Fibroblast of lung (primary cell): ENCODE measurements at regions not wholly inside any gene's neighbourhood (a gene's known extent, or its start where the extent isn't known, plus 50 kb on each side); places are given as distances from the start of the nearest gene placed in this dataset.
A peak's percentile ranks its signal among the peaks of the same experiment; 100 is the strongest.

Experiments
- DNase-seq, 2 donors: peaks; one replicate each; pipeline versions ENCODE4 v3.0.0 to v3.0.0-alpha.2; 2010; ENCODE audit warnings: low read depth in 2 of 2
- H2AFZ ChIP-seq: 2 replicates; pipeline ENCODE4 v1.5.1; 2012; ENCODE audit warnings: low read length, control low read depth, inconsistent platforms
- H3K27ac ChIP-seq: 2 replicates; pipeline ENCODE4 v1.5.1; 2011; ENCODE audit warnings: low read length, control low read depth; ENCODE audit not compliant: insufficient read depth
- H3K27me3 ChIP-seq: 2 replicates; pipeline ENCODE4 v1.5.1; 2011; ENCODE audit warnings: mild to moderate bottlenecking, low read length; ENCODE audit not compliant: control insufficient read depth, insufficient read depth
- H3K36me3 ChIP-seq: 2 replicates; pipeline ENCODE4 v1.5.1; 2011; ENCODE audit warnings: low read length; ENCODE audit not compliant: control insufficient read depth, insufficient read depth
- H3K4me1 ChIP-seq: 2 replicates; pipeline ENCODE4 v1.5.1; 2011; ENCODE audit warnings: low read length; ENCODE audit not compliant: control insufficient read depth, insufficient read depth; ENCODE audit errors: extremely low read depth
- H3K4me2 ChIP-seq: 2 replicates; pipeline ENCODE4 v1.5.1; 2011; ENCODE audit warnings: low read length, control low read depth; ENCODE audit not compliant: insufficient read depth; ENCODE audit errors: extremely low read depth
- H3K4me3 ChIP-seq, 4 experiments: fragments of 200-600 bp in 1 of 4; sonication (generic) in 1 of 4; replicated peaks in 1 of 4; 2 replicates each; pipeline ENCODE4 v1.5.1; 2011 to 2016; ENCODE audit warnings: low read length in 4 of 4, low read depth in 3 of 4, mild to moderate bottlenecking in 3 of 4, control low read depth in 2 of 4, inconsistent platforms in 1 of 4, mixed read lengths in 1 of 4; ENCODE audit not compliant: insufficient read depth in 1 of 4; ENCODE audit errors: control extremely low read depth in 1 of 4
- H3K79me2 ChIP-seq: 2 replicates; pipeline ENCODE4 v1.5.1; 2012; ENCODE audit warnings: mild to moderate bottlenecking, low read length, inconsistent platforms; ENCODE audit not compliant: control insufficient read depth, insufficient read depth
- H3K9ac ChIP-seq: 2 replicates; pipeline ENCODE4 v1.5.1; 2011; ENCODE audit warnings: mild to moderate bottlenecking, low read length, control low read depth; ENCODE audit not compliant: insufficient read depth
- H3K9me3 ChIP-seq: 2 replicates; pipeline ENCODE4 v1.5.1; 2012; ENCODE audit warnings: low read depth, low read length; ENCODE audit not compliant: control insufficient read depth, insufficient read depth
- H4K20me1 ChIP-seq: 2 replicates; pipeline ENCODE4 v1.5.1; 2011; ENCODE audit warnings: low read length; ENCODE audit not compliant: control insufficient read depth, insufficient read depth; ENCODE audit errors: extremely low read depth
- CTCF ChIP-seq, 2 donors: IDR thresholded peaks in 1 of 2; conservative IDR thresholded peaks in 1 of 2; 1 replicate in 1 of 2; 2 replicates in 1 of 2; pipeline ENCODE4 v1.5.1; 2011 to 2012; ENCODE audit warnings: low read length in 2 of 2, control low read depth in 1 of 2, inconsistent platforms in 1 of 2, low read depth in 1 of 2, mild to moderate bottlenecking in 1 of 2
- EZH2 ChIP-seq: IDR thresholded peaks from 2 replicates; pipeline ENCODE4 v1.5.1; 2012; ENCODE audit warnings: low read length, control low read depth, mild to moderate bottlenecking; ENCODE audit errors: missing control alignments

GRCh38 chr6:74362391-74362790 lies 666.4 kb downstream of the CD109 start:
- Histone ChIP-seq H3K27me3 (no peaks in the 10 kb centered on the region), H3K4me3 (no peak overlapping the region), H3K9ac (no peak overlapping the region)

GRCh38 chr6:74357321-74357720 lies 661.3 kb downstream of the CD109 start:
- no peaks in the 10 kb centered on the region for H3K4me1 ChIP-seq
- H3K27ac ChIP-seq: no peak overlapping the region
- peak; percentile 28 to 68 for DNase-seq
- H3K36me3 ChIP-seq: no peaks in the 10 kb centered on the region
- no peak overlapping the region for H3K4me3 ChIP-seq
- H3K27me3 ChIP-seq: no peaks in the 10 kb centered on the region
- H3K79me2 ChIP-seq: no peaks in the 10 kb centered on the region
- no peaks in the 10 kb centered on the region for H4K20me1 ChIP-seq
- H3K9ac ChIP-seq: no peak overlapping the region
- H3K4me2 ChIP-seq: no peak overlapping the region
- H3K9me3 ChIP-seq: no peaks in the 10 kb centered on the region
- TF ChIP-seq EZH2 (no peak), CTCF (conservative IDR thresholded peaks at IDR 0.05 in 1 of 2, IDR thresholded peaks at IDR 0.05 in 1 of 2; ENCODE audit: low read depth in 1 of 2, low read length in 2 of 2) (no peak)
- H2AFZ ChIP-seq: no peak overlapping the region

More at GRCh38 chr6:74362391-74362790, 666.4 kb downstream of the CD109 start:
- Histone ChIP-seq H2AFZ (no peak overlapping the region), H3K9me3 (no peaks in the 10 kb centered on the region), H4K20me1 (no peaks in the 10 kb centered on the region), H3K27ac (no peak overlapping the region), H3K4me2 (no peak overlapping the region), H3K36me3 (no peaks in the 10 kb centered on the region), H3K79me2 (no peaks in the 10 kb centered on the region), H3K4me1 (peaks cover 3% of the 10 kb centered on the region)
- TF ChIP-seq CTCF (conservative IDR thresholded peaks at IDR 0.05 in 1 of 2, IDR thresholded peaks at IDR 0.05 in 1 of 2; ENCODE audit: low read depth in 1 of 2, low read length in 2 of 2): no peak
- TF ChIP-seq EZH2: no peak
- DNase-seq: no peak

DNA sequence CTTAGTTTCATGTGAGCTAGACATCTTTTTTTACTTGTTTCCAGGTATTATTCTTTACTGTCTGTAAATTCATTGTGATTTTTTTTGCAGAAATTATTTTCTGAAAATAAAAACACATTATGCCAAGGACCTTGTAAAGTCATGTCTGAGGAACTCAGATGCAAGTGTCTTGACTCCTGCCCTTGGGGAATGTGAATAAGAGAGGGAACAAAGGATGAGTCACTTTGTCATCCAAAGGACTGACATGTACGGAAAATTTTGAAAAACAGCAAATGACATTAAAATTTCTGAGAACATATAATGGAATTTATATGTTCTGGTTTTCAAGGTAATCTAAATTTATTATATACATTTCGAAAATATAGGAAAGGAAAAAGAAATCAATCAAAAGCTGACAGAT lies 660.4 kb downstream of the CD109 start:
- no peaks in the 10 kb centered on the region for H3K27me3 ChIP-seq
- H3K9ac ChIP-seq: no peak overlapping the region
- DNase-seq: peak in 1 of 2 donors; percentile 47
- H2AFZ ChIP-seq: no peak overlapping the region
- no peak overlapping the region for H3K4me2 ChIP-seq
- no peaks in the 10 kb centered on the region for H4K20me1 ChIP-seq
- H3K4me1 ChIP-seq: no peaks in the 10 kb centered on the region
- no peaks in the 10 kb centered on the region for H3K9me3 ChIP-seq
- no peaks in the 10 kb centered on the region for H3K79me2 ChIP-seq
- H3K36me3 ChIP-seq: no peaks in the 10 kb centered on the region
- TF ChIP-seq EZH2 (no peak), CTCF (conservative IDR thresholded peaks at IDR 0.05 in 1 of 2, IDR thresholded peaks at IDR 0.05 in 1 of 2; ENCODE audit: low read depth in 1 of 2, low read length in 2 of 2) (no peak)
- H3K27ac ChIP-seq: no peak overlapping the region
- H3K4me3 ChIP-seq: no peak overlapping the region
